ENCODE measurements at regions not wholly inside any gene's neighbourhood (a gene's known extent, or its start where the extent isn't known, plus 50 kb on each side); places are given as distances from the start of the nearest gene placed in this dataset.

DNA sequence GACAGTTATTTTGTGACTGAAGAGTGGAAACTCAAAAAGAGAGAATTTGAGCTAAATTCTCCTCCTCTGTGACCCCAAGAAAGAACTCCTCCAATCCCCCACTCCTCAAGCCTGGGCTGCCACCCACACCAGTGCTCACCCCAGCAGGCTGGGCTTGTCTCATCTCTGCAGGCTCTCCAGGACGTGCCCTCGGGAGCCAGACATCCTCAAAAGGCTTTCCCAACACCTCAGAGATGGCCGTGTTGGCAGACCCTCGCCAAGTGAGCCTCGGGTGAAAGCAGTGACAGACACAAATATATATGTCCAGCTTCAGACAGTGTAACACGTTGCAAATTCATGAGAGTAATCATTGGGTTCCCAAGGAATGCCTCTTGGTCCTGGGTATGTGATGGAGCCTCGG is 377.7 kb upstream of the SALL3 start:
- TF ChIP-seq JUN (CRISPR knock-in tag; IDR thresholded peaks at IDR 0.05) (no peak), ZNF235 (CRISPR knock-in tag; IDR thresholded peaks at IDR 0.05; ENCODE audit: borderline replicate concordance) (no peak), CTCF (CRISPR knock-in tag; IDR thresholded peaks at IDR 0.05) (no peak), NFE2 (CRISPR knock-in tag; IDR thresholded peaks at IDR 0.05) (no peak), AKNA (CRISPR knock-in tag; IDR thresholded peaks at IDR 0.05; ENCODE audit: borderline replicate concordance) (no peak), CAMTA2 (CRISPR knock-in tag; IDR thresholded peaks at IDR 0.05; ENCODE audit: borderline replicate concordance) (no peak), TFAP4 (IDR thresholded peaks at IDR 0.05; ENCODE audit: borderline replicate concordance, low read depth) (no peak), ZNF180 (CRISPR knock-in tag; IDR thresholded peaks at IDR 0.05; ENCODE audit: borderline replicate concordance, low read depth) (no peak)

Measured in HepG2 (cell line).